Epithelial cell of esophagus (primary cell): ENCODE measurements at regions not wholly inside any gene's neighbourhood (a gene's known extent, or its start where the extent isn't known, plus 50 kb on each side); places are given as distances from the start of the nearest gene placed in this dataset.

Source experiments
- DNase-seq: peaks from one replicate; pipeline ENCODE4 v3.0.0; 2010; ENCODE audit warnings: low read depth
- H3K4me3 ChIP-seq: 2 replicates; pipeline ENCODE4 v1.5.1; 2011; ENCODE audit warnings: mild to moderate bottlenecking, low read length, control low read depth
- TF ChIP-seq, protein P1 (sequence below): IDR thresholded peaks from 2 replicates; pipeline ENCODE4 v1.5.1; 2011; ENCODE audit warnings: low read depth, mild to moderate bottlenecking, low read length, control low read depth, inconsistent platforms; ENCODE audit not compliant: insufficient read depth; ENCODE audit errors: missing control alignments

- no peak overlapping the region for H3K4me3 ChIP-seq
- no peak for DNase-seq
- TF ChIP-seq, protein P1, sequence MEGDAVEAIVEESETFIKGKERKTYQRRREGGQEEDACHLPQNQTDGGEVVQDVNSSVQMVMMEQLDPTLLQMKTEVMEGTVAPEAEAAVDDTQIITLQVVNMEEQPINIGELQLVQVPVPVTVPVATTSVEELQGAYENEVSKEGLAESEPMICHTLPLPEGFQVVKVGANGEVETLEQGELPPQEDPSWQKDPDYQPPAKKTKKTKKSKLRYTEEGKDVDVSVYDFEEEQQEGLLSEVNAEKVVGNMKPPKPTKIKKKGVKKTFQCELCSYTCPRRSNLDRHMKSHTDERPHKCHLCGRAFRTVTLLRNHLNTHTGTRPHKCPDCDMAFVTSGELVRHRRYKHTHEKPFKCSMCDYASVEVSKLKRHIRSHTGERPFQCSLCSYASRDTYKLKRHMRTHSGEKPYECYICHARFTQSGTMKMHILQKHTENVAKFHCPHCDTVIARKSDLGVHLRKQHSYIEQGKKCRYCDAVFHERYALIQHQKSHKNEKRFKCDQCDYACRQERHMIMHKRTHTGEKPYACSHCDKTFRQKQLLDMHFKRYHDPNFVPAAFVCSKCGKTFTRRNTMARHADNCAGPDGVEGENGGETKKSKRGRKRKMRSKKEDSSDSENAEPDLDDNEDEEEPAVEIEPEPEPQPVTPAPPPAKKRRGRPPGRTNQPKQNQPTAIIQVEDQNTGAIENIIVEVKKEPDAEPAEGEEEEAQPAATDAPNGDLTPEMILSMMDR = no peak
These were observed 71.7 kb downstream of the MRM1 start for GRCh38 chr17:36673068-36673467.

GRCh38 chr17:36673637-36674277 is 72.4 kb downstream of the MRM1 start:
- DNase-seq = no peak
- TF ChIP-seq, protein P1 = no peak
- no peak overlapping the region for H3K4me3 ChIP-seq

- TF ChIP-seq, protein P1 = no peak
- no peak for DNase-seq
- H3K4me3 ChIP-seq = no peak overlapping the region
These were observed 72.9 kb downstream of the MRM1 start for GRCh38 chr17:36674278-36674650.

DNA sequence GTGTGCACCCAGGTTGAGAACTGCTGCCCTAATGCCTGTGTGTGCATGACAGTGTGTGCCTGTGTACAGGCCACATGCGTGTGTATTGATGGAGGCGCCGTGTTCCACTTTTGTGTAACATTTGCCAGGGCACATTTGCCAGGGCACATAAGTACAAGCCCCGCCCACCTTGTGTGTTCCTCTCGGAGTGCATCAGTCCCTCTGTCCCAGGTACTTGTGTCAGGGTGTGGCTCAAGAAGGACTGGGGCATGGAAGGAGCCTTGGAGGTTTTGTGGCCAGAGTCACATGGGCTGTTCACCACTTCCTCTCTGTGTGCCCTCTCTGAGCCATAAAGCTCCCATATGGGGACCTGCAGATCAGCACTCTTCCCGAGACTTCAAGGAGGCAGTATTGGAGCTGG is 73.9 kb downstream of the MRM1 start:
- TF ChIP-seq, protein P1 = no peak
- no peak for DNase-seq
- no peak overlapping the region for H3K4me3 ChIP-seq

- TF ChIP-seq, protein P1 = no peak
- no peak overlapping the region for H3K4me3 ChIP-seq
- DNase-seq = no peak
These were observed 74.4 kb downstream of the MRM1 start for GRCh38 chr17:36675786-36676185.

- no peak overlapping the region for H3K4me3 ChIP-seq
- no peak for DNase-seq
- TF ChIP-seq, protein P1 = no peak
These were observed 78.6 kb downstream of the MRM1 start for GRCh38 chr17:36679815-36680467.

DNA sequence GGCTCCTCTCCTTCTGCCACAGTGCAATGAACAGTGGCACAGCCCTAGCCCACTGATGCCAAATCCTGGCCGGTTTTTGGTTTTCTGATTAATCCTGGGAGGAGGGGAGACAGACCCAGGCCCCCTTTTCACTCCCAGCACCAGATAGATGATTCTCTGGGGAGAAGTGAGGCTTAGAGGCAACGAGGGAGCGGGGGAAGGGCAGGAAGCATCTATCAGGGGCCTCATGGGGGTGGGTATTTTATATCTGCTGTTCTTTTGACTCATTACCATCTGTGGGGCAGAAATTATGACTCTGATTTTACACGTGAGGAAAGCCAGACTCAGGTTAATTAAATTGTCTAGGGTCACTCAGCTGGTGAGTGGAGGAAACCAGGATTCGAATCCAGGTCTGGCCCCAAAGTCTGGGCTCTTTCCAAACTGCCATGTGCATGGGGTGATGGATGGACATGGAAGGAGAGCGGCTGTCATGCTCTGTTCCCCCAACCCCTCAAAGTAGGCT is 79.4 kb downstream of the MRM1 start:
- DNase-seq = no peak
- H3K4me3 ChIP-seq = no peak overlapping the region
- TF ChIP-seq, protein P1 = no peak
